ENCODE measurements at regions not wholly inside any gene's neighbourhood (a gene's known extent, or its start where the extent isn't known, plus 50 kb on each side); places are given as distances from the start of the nearest gene placed in this dataset.
"Not testable (repeated sequence)": the region's sequence is repeated elsewhere in the genome, so short reads cannot be mapped to it uniquely, and the experiment has no call there.

DNA sequence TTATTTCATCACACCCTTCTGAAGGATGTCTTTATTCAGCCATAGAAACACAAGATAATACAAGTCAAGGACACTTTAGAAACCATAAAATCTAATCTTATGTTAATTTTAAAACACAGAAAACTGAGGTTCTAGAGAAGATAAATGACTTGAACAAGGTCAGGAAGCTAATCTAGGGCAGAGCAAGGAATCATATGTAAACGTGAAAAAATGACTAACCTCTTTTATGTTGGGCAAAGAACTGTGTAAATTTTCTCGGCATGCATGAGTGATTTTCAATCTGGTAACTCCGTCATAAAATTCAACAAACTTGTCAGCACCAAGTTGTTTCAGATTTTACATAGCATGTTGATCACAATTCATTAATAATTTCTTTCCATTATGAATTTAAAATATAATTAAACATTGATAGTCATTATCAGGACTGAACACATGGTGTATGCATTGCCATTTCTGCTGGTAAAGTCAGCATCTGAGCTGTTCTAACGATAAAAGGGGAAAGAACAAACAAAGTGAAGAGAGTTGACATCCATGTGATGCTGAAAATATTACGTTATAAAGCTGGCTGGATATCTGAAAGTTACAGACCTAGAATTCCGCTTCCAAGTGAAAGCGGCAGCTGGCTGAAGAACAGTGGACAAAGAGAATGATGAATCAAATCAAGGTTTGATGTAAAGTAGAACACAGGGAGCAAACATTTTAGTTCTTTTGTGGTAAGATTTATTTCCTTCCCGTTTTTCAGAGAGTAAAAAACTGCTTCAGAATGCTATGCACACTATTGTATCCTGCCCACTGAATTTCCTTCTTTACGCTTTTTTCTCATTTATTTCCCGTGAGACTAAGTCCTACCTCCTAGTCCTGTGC is 1037.4 kb upstream of the TMPRSS15 start:
- no peak for DNase-seq

DNA sequence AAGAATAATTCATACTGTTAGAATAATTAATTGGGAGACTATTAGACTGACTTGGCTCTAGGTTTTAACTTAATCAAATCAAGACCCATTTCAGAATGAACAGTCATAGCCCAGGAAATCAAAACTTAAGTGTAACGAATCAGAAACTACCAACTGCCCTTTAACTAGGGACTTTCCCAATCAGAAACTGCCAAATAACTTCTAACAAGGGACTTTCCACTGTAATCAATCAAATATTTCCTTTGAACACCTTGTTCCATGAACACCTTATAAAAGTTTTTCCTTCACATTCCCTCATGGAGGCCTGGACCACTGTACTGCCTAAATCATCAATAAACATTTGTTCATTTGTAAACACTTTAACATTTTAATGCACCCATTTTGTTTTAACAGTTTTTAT is 1054.7 kb upstream of the TMPRSS15 start:
- DNase-seq: no peak

DNA sequence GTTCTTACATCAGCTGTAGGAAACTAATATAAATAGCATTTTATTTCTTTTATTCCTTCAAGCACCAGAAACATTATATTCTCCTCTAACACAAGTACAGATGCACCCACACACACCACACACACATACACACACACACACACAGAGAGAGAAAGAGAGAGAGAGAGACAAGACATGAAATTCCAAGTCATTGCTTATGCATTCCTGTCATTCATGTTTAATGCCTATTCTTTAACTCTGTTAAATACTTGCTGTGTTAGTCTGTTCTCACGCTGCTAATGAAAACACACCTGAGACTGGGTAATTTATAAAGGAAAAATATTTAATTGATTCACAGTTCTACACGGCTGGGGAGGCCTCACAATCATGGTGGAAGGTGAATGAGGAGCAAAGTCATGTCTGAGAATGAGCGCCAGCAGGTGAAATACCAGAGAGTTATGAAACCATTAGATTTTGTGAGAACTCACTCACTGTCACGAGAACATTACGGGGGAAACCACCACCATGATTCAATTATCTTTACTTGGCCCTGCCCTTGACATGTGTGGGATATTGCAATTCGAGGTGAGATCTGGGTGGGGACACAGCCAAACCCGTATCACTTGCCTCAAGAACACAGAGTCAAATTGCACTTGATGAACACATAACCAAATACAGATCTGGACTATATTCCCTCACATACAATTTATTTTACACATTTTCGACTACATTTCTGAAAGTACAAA is 1058.1 kb upstream of the TMPRSS15 start:
- DNase-seq: no peak

DNA sequence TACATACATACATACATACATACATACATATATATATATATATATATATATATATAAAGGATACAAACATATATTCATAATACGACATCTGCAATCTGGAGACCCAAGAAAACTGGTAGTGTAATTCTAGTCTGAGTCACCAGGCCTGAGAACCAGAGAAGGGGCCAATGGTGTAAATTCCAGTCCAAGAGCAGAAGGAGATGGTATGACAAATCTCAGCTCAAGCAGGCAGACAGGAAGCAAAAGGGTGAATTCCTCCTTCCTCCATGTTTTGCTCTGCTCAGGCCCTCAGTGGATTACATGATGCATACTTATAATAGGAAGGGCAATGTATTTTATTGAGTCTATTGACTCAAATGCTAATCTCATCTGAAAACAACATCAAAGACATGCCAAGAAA is 1060.4 kb upstream of the TMPRSS15 start:
- no peak for DNase-seq

DNA sequence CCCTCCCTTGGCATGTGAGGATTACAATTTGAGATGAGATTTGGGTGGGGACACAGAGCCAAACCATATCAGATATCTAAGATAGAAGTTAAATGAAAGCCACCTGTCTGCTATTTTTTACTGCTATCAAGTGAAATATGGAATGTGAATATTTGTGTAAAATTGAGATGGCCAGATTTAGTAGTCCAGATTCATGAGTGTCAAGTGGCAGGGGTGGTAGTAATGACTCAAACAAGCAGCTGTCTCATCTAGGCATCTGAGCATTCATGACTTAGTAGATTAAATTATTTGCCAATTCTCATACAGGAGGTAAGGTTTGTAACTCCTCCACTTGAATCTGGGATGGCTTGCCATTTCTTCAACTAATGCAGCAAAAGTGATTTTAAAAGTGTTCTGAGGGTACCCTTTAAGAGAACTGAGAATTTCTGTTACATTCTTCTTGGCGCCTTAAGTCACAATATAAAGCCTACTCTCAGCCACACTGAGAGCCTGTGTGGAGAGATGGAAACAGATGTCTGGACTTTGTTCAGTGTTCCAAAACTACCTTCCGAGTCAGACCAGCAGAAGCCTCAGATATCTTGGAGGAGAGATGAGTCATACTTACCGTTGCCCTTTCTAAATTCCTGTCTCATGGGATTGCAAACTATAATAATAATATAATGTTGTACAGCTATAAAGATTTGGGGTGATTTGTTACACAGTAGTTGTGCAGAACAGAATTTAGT is 1065.6 kb upstream of the TMPRSS15 start:
- DNase-seq: no peak

DNA sequence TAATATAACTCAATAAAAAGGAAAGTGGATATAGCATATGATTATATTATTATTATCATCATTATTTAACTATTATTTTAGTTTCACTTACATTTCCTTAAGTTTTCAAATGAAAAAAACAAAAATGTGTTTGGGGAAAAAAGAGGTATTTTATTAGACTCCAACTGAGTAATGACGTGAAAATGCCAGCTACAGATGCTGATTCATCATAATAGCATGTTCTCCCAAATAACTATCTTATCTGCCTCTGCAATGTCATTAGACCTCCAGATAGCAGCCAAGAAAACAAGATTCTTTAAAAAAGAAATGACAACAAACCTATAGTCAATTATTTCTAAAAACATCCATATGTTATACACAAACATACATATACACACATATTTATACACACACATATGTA is 1071.9 kb upstream of the TMPRSS15 start:
- no peak for DNase-seq

DNA sequence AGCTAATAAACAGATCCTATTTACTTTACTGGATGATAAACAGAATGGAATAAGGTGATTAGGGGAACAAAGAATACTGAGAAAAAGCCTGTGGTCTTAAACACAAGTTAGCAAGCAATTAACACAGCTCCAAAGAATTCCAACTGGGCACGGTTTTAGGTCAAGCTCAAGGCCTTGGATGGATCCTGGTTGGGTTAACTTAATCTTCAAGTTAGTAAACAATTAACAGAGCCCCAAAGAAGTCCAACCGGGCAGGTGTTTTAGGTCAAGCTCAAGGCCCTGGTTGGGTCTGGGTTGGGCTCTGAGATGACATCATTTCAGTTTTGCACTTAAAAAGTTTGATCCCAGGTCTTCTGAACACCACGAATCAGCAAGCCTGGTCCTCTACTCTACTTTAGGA is 1086.3 kb upstream of the TMPRSS15 start:
- no peak for DNase-seq

DNA sequence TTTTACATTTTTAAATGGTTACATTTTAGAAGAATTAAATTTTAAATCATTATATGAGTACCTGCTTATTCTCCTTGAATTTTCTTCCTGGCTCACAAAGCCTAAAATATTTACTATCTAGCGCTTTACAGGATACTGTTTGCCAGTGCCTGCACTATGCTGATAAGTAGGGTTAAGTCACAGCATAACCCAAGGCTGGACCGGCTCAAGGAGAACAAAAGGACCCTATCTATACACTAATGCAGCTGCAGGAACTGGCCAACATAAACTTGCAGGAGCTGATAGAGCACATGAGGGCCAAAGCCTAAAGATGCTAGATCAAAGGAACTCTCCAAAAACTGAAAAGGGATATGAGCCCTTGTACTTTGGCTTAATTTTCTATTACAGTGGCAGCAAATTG is 1086.9 kb upstream of the TMPRSS15 start:
- no peak for DNase-seq

DNA sequence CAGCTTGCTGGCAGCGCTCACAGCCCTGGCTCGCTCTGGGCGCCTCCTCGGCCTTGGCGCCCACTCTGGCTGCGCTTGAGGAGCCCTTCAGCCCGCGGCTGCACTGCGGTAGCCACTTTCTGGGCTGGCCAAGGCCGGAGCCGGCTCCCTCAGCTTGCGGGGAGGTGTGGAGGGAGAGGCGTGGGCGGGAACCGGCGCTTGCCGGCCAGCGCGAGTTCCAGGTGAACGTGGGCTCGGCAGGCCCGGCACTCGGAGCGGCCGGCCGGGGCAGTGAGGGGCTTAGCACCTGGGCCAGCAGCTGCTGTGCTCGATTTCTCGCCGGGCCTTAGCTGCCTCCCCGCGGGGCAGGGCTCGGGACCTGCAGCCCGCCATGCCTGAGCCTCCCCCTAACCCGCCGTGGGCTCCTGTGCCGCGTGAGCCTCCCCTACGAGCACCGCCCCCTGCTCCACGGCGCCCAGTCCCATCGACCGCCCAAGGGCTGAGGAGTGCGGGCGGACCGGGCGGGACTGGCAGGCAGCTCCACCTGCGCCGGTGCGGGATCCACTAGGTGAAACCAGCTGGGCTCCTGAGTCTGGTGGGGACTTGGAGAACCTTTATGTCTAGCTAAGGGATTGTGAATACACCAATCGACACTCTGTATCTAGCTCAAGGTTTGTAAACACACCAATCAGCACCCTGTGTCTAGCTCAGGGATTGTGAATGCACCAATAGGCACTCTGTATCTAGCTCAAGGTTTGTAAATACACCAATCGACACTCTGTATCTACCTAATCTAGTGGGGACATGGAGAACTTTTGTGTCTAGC is 1090.1 kb upstream of the TMPRSS15 start:
- DNase-seq: not testable (repeated sequence)

DNA sequence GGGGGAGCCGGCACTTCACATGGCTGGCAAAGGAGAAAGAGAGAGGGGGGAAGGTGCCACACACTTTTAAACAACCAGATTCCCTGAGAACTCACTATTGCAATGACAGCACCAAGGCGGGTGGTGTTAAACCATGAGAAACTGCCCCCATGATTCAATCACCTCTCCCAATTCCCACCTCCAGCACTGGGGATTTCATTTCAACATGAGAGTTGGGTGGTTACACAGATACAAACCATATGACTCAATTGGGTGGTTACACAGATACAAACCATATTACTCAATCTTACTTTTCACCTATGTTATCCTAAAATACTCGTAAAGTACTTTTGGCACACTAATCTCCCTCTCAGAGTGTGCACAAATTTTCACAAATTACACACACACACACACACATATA is 1097.5 kb upstream of the TMPRSS15 start:
- no peak for DNase-seq

DNA sequence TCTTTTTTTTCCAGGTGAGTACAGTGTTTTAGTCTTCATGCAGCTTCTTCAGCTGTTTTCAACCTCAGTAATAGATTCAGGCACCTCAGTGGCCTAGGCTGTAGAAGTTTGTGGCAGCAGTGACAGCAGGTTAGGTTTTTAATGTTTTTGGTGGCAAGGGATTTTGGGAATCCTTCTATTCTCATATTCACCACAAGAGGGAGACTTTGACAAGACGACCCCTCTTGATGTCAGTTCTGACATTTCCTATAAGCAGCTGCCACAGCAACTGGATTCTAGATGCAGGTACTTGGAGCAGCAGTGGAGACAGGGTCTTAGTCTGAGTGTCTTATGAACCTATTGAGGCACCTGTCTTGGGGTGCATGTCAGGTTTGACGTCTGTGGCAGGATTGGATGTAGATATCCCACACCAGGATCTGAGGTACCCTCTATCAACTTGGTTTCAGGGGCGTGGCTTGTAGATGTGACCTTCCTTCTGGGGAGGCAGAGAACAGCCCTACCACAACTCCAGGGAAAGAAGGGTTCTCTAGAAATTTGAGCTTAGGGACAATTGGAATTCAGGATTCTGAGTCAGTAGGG is 1104.2 kb upstream of the TMPRSS15 start:
- DNase-seq: no peak

DNA sequence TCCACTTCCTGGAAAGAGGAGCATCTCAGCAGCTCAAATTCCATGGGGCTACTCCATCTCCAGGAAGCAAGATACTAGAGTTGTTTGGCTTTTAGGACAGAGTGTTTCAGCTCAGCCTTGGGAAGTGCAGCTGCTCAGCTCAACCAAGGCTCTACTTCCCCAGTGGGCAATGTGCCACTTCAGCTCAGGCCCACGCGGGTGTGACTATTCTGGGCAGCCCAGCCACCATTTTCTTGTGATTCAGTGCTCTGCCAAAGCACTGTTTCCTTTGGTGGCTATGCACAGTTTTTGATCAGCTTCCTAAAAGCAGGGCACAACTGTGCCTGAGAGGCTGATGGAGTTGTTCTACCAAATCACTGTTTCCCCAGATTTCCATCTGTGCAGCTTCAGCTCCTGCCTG is 1104.9 kb upstream of the TMPRSS15 start:
- no peak for DNase-seq

DNA sequence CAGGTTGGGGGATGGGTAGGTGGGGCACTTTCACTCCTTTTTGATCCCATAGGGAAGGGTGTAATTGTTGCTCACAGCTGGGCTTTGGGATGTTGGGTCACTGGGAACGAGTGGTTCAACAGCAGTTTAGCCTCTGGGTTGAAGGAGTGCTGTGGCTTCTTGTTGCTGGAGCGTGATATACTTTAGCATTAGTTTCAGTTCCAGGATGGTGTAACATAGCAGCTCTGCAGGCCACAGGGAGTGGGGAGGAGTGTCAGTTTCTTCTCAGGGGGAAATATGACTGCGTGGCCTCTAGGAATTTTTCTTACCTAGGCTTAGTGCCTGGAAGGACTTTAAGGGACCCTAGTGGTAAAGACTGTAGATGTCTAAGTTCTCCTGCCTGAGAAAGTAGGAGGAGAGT is 1105.3 kb upstream of the TMPRSS15 start:
- DNase-seq: no peak

DNA sequence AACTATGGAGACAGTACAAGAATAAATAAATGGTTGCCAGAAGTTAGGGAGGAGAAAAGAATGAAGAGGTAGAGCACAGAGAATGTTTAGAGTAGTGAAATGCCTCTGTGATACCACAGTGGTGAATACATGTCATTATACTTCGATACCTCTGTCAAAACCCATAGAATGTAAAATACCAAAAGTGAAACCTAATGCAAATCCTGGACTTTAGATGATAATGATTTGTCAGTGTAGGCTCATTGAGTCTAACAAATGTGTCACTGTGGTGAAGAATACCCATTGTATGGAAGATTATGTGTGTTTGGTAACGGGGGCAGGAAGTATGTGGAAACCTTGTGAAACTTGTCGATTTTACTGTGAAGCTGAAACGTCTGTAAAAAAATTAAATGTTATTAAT is 1106.5 kb upstream of the TMPRSS15 start:
- no peak for DNase-seq

DNA sequence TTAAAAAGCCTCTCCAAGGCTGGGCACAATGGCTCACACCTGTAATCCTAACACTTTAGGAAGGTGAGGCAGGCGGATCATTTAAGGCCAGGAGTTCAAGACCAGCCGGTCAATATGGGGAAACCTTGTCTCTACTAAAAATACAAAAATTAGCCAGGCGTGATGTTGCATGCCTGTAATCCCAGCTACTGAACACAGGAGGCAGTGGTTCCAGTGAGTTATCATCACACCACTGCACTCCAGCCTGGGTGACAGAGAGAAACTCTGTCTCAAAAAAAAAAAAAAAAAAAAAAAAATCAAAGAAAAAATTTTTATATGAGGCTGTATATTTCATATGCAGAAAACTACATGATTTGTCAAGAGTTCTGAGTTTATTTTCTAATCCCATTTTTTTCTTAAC is 1107.1 kb upstream of the TMPRSS15 start:
- no peak for DNase-seq

DNA sequence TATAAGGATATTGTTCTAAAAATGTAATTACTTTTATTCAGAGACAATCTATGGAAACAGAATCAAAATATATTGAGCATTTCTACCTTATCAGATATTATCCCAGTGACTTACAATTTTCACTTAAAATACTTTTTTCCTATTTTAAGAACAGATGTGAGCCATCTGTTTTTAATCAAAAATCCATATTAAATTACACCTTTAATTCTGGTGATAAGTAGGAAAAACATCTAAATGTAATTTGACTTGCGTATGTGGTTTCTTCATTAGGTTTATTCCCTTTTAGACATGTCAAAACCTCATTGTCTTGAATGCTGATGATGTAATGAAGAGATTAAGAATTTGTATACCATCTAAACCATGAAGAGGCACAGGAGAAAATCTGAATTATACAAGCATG is 1118.8 kb upstream of the TMPRSS15 start:
- no peak for DNase-seq

DNA sequence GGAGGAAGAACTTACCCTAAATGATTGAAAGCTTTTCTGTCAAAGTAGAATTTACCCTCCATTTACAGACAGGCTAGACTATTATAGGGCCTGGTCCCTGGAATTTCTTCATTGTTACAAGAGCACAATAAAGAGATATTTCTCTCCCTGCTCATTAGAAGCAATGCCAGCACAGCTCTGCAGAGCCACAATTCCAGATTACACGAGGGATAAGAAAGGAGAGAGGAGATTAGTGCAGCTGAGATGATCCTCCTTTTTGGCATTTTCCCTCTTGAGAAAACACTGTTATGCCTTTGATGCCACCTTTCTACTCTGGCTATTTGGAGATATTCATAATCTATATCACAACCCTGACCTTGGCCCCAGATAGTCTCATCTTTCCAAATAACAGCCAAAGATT is 1119.5 kb upstream of the TMPRSS15 start:
- DNase-seq: no peak

DNA sequence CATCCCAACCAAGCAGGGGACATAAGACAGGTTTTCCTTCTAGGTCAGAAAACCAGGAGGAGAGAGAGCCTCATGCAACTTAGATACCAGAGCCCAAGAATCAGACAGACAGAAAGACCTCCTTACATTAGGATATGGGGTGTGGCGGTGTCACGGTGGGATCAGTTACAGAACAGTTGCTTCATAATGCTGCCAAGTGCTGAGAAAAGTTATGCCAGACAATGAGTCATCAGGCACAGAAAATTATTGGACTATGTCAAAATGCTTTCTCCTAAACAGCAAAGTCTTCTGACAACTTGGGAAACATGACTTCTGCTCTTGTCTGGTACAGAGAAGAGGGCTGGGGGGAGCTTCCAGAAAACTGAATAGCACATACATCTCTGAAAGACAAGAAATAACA is 1120.2 kb upstream of the TMPRSS15 start:
- no peak for DNase-seq

DNA sequence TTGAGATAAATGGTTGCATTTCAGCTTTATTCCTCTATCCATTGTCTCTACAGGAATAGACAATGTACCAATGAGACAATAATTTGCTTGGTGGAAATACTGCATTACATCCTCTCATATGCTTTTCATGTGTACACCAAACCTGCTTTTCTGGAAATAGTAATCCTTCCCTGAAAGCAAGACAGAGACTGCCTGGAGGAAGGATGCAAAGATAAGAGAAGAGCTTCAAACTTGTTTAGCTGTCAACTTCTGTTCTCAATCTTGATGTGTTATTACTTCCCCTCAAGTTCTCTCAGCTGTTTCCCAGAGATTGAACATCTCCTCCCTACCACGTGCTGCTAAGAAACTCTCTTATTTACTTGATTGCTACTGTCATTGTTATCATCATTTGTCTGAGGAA is 1125.4 kb upstream of the TMPRSS15 start:
- no peak for DNase-seq

DNA sequence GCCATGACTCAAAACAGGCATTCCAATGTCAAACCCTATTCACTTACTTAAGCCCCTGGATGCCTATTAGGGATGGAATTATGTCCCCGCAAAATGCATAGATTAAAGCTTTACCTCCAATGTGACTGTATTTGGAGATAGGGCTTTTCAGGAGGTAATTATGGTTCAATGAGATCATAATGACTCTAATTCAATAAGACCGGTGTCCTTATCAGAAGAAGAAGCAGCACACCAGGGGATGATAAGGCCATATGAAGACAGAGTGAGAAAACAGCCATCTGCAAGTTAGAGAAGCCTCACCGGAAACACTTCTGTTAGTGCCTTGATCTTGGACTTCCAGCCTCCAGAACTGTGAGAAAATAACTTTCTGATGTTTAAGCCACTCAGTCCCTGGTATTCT is 1131.8 kb upstream of the TMPRSS15 start:
- no peak for DNase-seq

DNA sequence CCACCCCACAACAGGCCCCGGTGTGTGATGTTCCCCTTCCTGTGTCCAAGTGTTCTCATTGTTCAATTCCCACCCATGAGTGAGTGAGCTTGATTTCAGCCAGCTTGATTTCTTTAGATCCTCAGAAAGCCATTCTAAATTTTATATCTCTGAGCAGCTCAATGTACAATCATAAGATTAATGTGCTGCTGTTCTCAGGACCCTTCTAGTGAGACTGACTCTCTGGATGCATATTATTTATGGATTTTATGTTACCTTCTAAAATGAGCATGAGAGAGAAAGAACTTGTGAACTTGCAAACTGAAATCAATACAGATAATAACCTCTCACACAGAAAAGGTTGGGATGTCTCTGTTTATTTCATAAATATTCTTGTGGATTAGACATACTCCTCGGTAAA is 1133.5 kb upstream of the TMPRSS15 start:
- DNase-seq: no peak

DNA sequence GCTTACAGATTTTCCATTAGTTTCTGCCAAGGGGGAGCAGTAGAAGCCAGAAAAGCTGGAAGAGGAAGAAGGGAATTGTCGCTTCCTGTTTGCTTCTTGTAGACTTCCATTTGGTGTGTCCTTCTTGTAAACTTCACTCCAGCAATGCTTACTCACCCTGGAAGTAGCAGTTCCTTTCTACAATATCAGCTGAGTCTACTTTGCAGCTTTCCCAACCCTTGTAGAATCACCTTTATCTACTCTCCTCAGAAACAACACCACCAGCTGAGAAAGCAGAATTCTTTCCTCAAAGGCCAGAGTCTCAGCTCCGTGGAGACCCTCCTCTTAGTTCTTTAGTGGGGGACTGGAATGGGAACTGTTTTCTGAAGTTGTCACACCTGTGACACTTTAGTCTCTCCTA is 1136.7 kb upstream of the TMPRSS15 start:
- DNase-seq: no peak

DNA sequence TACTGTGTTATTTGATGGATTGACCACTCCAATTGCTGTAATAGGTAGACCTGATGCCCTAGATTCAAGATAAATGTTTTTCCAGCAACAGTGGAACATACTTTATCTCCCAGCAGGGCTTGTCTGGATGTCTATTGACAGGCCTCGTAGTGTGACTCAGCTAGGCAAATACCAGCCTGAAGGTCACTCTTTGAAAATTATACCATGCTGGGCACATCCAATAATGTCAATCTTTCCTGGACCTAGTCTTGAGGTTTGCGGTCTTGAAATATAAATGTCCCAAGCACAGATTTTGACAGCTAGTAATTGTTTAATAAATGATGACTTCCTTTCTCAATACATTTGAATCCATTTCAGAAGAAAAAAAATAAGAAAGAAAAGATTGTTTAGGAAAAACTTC is 1138.0 kb upstream of the TMPRSS15 start:
- no peak for DNase-seq

Measured in CD4-positive, alpha-beta T cell treated with Interleukin-17A for 4 hours (primary cell).